ENCODE measurements at regions not wholly inside any gene's neighbourhood (a gene's known extent, or its start where the extent isn't known, plus 50 kb on each side); places are given as distances from the start of the nearest gene placed in this dataset.

DNA sequence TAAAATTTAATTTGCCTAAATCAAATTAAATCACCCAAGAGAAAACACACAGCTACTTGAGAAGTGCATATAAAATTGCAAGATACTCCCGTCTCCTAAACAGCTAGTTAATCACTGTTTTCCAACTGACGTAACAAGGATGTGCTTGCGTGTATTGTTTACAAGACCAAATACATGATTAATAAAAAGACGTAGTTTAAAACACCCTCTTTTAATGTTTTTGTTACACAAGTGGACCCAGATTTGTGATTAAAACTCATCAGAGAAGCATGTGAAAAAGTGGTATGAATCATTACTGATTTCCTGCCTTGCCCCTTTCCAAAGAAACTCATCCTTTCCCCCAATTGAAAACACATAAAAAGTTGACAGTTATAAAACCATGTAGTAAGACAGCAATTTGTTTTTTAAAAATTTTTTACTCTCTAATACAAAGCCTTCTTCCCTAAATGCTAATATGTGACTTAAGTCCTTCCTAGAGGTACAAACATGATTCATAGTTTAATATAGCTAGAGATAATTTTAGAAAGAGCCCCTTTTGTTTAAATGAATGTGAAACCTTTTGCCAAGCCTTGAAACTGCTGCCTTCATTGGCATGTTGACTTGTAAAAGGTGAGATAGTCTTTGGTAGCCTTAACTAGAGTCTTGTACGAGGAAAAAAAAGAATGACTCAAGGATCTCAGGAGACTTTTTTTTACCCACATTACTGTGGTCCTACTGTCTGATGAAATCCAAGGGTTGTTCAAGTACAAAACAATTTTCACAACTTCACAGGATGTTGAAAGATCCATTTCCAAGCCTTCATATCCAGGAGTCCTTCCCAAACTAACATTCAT, 61.4 kb upstream of the FST start:
- no peak overlapping the region for H3K4me3 ChIP-seq (ENCODE audit: low read depth, low read length)
- TF ChIP-seq, protein P1, sequence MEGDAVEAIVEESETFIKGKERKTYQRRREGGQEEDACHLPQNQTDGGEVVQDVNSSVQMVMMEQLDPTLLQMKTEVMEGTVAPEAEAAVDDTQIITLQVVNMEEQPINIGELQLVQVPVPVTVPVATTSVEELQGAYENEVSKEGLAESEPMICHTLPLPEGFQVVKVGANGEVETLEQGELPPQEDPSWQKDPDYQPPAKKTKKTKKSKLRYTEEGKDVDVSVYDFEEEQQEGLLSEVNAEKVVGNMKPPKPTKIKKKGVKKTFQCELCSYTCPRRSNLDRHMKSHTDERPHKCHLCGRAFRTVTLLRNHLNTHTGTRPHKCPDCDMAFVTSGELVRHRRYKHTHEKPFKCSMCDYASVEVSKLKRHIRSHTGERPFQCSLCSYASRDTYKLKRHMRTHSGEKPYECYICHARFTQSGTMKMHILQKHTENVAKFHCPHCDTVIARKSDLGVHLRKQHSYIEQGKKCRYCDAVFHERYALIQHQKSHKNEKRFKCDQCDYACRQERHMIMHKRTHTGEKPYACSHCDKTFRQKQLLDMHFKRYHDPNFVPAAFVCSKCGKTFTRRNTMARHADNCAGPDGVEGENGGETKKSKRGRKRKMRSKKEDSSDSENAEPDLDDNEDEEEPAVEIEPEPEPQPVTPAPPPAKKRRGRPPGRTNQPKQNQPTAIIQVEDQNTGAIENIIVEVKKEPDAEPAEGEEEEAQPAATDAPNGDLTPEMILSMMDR (IDR thresholded peaks at IDR 0.05; ENCODE audit: low read depth, low read length), result no peak

DNA sequence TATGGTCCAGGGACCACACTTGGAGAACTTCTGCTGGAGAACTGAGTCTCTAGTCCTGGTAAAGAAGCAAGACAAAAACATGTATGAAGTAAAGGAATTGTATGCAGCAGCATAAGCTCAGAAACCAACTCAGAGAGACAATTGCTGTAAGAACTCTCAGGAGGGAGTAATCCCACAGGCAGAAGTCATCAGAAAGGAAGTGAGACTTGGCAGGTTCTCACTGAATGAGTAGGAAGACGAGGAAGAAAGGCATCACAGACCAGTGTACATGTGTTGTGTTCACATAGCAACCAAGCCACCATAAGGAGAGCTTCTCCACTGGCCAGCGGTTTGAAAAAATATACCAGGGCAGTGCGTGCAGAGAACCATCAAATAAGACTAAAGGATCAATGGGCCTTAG, 57.9 kb upstream of the FST start:
- TF ChIP-seq, protein P1 (IDR thresholded peaks at IDR 0.05; ENCODE audit: low read depth, low read length), result no peak
- no peak overlapping the region for H3K4me3 ChIP-seq (ENCODE audit: low read depth, low read length)

DNA sequence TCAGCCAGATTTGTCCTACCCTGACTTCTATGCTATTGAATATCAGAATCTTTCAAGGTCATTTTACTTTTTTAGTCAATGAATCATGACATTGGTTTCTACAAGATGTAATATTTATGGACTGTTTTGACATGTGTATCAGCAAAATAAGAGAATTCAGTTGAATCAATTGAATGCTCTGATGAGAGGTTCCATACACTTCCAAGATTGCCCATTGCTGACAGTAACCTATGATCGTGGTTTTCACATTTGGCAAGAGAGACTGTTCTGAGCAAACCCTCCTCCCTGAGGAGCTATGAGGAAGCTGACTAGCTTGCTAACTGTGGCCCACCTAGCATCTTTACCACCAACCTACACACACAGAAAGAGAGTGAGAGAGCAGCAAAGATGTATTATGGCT, 56.7 kb upstream of the FST start:
- TF ChIP-seq, protein P1 (IDR thresholded peaks at IDR 0.05; ENCODE audit: low read depth, low read length), result no peak
- no peak overlapping the region for H3K4me3 ChIP-seq (ENCODE audit: low read depth, low read length)

DNA sequence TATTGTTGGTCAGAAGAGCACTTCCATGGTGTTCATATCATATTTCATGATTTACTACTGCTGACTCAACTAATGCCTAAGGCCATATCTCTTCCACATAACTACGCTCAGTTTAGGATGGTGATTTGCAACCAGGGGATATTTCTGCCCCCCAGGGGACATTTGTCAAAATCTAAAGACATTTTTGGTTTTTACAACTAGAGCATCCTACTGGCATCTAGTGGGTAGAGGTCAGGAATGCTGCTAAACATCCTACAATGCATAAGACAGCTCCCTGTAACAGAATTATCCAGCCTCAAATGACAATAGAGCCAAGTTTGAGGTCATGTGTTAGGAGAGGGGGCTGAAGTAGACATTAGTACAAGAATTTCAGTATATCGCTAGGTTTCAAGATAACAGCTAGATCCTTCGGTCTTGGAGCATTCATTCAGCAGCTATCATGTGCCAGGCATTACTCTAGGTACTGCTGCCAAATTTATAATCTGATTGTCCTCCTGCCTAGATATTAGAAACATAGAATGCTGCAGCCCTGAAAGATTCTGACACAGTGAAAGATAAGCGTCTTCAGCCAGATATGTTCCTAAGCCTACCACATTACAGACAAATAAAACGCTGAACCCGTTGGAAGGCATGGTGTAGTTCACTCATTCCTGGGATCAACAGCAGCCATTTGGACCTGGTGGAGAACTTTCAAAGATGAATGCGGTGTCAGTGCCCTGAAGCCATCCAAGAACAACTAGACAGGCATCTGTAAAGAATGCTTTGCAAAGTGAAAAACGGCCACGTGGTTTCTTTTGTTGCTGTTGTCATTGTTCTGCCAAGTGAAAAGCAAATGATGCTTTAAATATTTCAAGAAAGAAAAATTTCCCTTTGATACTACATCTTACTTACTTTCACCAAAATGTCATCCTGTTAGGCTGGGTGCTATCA, 55.5 kb upstream of the FST start:
- H3K4me3 ChIP-seq (ENCODE audit: low read depth, low read length), result no peak overlapping the region
- TF ChIP-seq, protein P1 (IDR thresholded peaks at IDR 0.05; ENCODE audit: low read depth, low read length), result no peak

DNA sequence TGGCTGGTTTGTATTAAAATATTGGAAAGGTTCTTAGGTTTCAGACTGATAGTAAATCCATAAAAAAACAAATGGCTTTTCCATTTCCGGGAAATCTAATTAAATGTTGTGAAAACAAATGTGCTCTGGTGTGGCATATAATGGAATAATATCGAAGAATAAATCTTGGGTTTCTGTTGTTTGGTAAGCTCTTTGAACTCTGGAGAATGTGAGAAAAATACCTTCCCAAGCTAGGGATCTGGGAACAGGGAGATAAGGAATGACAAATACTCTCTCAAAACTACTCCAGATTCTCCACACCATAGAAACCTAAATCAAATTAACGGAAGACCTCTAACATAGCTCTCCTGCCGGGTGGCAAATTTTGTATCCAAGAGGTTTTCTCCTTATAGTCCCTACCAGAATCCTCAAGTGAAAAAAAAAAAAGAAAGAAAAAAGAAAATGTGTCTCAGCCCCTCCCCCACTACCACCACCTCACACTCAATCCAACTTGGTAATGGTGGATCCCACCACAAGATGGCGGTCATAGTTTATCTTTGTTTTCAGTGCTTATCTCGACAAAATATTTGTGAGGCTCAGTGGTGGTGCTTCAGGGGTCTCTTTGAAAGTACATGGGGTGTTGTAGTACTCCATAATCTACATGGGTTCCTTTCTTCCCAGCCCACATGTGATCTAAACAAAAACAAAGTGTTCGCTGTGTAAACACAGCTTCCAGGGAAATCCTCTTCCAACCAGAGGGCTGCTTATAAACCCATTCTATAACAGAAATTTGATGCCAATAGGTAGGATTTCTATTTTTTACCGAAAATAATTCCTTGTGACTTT, 54.5 kb upstream of the FST start:
- H3K4me3 ChIP-seq (ENCODE audit: low read depth, low read length), result no peak overlapping the region
- TF ChIP-seq, protein P1 (IDR thresholded peaks at IDR 0.05; ENCODE audit: low read depth, low read length), result no peak

DNA sequence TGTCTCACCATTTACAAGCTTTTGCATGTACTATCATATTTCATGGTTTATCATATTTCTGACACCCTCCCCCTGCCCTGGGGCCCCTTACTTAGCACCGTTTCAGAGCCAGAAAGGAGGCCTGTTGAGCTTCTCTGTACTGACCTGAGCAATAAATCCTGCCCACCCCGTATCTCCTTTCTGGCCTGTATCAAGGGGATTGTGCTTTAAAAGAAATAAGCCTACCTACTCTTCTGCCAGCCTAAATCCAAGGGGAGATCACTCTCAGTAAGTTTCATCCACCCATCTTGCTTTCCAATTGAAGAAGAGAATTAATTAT, 54.0 kb upstream of the FST start:
- H3K4me3 ChIP-seq (ENCODE audit: low read depth, low read length), result no peak overlapping the region

More for the DNA sequence above, 54.0 kb upstream of the FST start:
- TF ChIP-seq, protein P1 (IDR thresholded peaks at IDR 0.05; ENCODE audit: low read depth, low read length), result no peak
